ENCODE measurements at regions not wholly inside any gene's neighbourhood (a gene's known extent, or its start where the extent isn't known, plus 50 kb on each side); places are given as distances from the start of the nearest gene placed in this dataset.

DNA sequence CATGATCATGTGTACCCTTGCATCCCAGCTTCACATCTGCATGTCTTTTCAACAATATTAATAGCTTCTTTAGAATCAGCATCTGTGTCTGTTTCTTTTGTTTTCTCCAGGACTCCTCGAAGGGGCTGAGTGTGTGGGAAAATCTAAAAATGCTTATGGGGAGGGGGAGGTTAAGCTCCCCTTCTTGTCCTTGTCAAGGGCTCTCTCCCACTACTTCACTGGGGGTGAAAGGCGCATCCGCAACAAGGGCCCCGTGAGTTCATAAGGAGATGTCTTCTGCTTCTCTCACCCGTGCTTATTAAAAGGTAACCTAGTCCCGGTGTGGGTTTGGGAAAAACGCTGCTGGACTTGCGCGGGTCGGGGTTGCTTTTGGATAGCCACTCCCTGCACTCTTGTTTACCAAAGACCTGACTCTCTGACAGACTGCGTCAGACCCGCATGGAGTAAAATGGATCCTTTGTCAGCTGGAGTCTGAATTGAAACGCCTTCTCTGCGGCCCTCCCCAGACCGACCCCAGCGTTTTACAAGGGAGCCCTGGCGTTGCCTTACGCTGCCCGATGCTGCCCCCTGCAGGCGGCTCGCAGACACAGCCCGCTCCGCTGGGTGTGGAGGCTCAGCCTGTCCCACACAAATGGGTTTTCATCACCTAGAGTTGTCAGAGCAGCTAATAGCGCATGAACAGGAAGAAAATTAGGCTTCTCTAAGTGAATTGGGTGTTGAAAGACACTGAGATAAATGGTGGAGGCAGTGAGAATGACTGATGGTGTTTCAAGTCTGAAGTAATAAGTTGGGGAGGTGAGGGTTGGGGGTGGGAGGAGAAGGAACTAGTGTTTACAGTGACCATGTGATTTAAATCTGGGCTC, 53.8 kb downstream of the IER5 start:
- Histone ChIP-seq H3K4me1 (ENCODE audit: control insufficient read depth, insufficient read depth, low read length) (no peaks in the 10 kb centered on the region), H3K27ac (ENCODE audit: extremely low read depth, low read depth, low read length) (no peak overlapping the region), H3K4me3 (ENCODE audit: low read depth, low read length) (no peak overlapping the region), H3K36me3 (ENCODE audit: control insufficient read depth in 2 of 2, insufficient read depth in 1 of 2, low read length in 2 of 2) (no peaks in the 10 kb centered on the region), H3K9me3 (ENCODE audit: control insufficient read depth, insufficient read depth, low read depth, low read length) (no peaks in the 10 kb centered on the region)
- ChIA-PET POLR2A (interaction anchor here (0.6 to 12.2 kb wide), 8 partner anchors 37 to 261 kb away, joined by 3 to 163 read pairs (median 6); partner anchors contain the start of gene IER5), CTCF (interaction anchor here (0.5 to 6.4 kb wide), 46 partner anchors 10 to 626 kb away, joined by 3 to 106 read pairs (median 4); partner anchors contain the start of gene MR1)
- no peak for TF ChIP-seq ZNF37A (tag by site-specific recombination; IDR thresholded peaks at IDR 0.05)
- TF ChIP-seq, protein P1, sequence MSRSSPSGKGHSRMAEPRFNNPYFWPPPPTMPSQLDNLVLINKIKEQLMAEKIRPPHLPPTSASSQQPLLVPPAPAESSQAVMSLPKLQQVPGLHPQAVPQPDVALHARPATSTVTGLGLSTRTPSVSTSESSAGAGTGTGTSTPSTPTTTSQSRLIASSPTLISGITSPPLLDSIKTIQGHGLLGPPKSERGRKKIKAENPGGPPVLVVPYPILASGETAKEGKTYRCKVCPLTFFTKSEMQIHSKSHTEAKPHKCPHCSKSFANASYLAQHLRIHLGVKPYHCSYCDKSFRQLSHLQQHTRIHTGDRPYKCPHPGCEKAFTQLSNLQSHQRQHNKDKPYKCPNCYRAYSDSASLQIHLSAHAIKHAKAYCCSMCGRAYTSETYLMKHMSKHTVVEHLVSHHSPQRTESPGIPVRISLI (tag by site-specific recombination; IDR thresholded peaks at IDR 0.05), result no peak
- TF ChIP-seq ZNF19 (tag by site-specific recombination; IDR thresholded peaks at IDR 0.05; ENCODE audit: low read depth), result no peak
- peak; percentile 86 for TF ChIP-seq ZNF660 (tag by site-specific recombination; IDR thresholded peaks at IDR 0.05)
- TF ChIP-seq ZNF311 (tag by site-specific recombination; IDR thresholded peaks at IDR 0.05; ENCODE audit: borderline replicate concordance), result no peak
- TF ChIP-seq, protein P2, sequence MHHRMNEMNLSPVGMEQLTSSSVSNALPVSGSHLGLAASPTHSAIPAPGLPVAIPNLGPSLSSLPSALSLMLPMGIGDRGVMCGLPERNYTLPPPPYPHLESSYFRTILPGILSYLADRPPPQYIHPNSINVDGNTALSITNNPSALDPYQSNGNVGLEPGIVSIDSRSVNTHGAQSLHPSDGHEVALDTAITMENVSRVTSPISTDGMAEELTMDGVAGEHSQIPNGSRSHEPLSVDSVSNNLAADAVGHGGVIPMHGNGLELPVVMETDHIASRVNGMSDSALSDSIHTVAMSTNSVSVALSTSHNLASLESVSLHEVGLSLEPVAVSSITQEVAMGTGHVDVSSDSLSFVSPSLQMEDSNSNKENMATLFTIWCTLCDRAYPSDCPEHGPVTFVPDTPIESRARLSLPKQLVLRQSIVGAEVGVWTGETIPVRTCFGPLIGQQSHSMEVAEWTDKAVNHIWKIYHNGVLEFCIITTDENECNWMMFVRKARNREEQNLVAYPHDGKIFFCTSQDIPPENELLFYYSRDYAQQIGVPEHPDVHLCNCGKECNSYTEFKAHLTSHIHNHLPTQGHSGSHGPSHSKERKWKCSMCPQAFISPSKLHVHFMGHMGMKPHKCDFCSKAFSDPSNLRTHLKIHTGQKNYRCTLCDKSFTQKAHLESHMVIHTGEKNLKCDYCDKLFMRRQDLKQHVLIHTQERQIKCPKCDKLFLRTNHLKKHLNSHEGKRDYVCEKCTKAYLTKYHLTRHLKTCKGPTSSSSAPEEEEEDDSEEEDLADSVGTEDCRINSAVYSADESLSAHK (tag by site-specific recombination; IDR thresholded peaks at IDR 0.05), result no peak
- peak; percentile 73 for TF ChIP-seq GLIS1 (tag by site-specific recombination; IDR thresholded peaks at IDR 0.05)
- TF ChIP-seq ZNF514 (tag by site-specific recombination; IDR thresholded peaks at IDR 0.05), result no peak
- TF ChIP-seq ZNF629 (tag by site-specific recombination; IDR thresholded peaks at IDR 0.05), result peak; percentile 75
- peak; percentile 94 for TF ChIP-seq ZSCAN30 (tag by site-specific recombination; IDR thresholded peaks at IDR 0.05)
- TF ChIP-seq ZNF174 (tag by site-specific recombination; IDR thresholded peaks at IDR 0.05), result no peak
- no peak for TF ChIP-seq ZNF624 (tag by site-specific recombination; IDR thresholded peaks at IDR 0.05)
- peak; percentile 72 for TF ChIP-seq SP7 (tag by site-specific recombination; IDR thresholded peaks at IDR 0.05)
- TF ChIP-seq OSR2 (tag by site-specific recombination; IDR thresholded peaks at IDR 0.05), result no peak
- TF ChIP-seq, protein P3, sequence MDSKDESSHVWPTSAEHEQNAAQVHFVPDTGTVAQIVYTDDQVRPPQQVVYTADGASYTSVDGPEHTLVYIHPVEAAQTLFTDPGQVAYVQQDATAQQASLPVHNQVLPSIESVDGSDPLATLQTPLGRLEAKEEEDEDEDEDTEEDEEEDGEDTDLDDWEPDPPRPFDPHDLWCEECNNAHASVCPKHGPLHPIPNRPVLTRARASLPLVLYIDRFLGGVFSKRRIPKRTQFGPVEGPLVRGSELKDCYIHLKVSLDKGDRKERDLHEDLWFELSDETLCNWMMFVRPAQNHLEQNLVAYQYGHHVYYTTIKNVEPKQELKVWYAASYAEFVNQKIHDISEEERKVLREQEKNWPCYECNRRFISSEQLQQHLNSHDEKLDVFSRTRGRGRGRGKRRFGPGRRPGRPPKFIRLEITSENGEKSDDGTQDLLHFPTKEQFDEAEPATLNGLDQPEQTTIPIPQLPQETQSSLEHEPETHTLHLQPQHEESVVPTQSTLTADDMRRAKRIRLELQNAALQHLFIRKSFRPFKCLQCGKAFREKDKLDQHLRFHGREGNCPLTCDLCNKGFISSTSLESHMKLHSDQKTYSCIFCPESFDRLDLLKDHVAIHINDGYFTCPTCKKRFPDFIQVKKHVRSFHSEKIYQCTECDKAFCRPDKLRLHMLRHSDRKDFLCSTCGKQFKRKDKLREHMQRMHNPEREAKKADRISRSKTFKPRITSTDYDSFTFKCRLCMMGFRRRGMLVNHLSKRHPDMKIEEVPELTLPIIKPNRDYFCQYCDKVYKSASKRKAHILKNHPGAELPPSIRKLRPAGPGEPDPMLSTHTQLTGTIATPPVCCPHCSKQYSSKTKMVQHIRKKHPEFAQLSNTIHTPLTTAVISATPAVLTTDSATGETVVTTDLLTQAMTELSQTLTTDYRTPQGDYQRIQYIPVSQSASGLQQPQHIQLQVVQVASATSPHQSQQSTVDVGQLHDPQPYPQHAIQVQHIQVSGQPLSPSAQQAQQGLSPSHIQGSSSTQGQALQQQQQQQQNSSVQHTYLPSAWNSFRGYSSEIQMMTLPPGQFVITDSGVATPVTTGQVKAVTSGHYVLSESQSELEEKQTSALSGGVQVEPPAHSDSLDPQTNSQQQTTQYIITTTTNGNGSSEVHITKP (tag by site-specific recombination; IDR thresholded peaks at IDR 0.05), result peak; percentile 62
- TF ChIP-seq ZNF707 (tag by site-specific recombination; IDR thresholded peaks at IDR 0.05), result no peak
- no peak for TF ChIP-seq GLI2 (tag by site-specific recombination; IDR thresholded peaks at IDR 0.05; ENCODE audit: borderline replicate concordance, low read depth)
- TF ChIP-seq ZNF335 (tag by site-specific recombination; conservative IDR thresholded peaks at IDR 0.05), result no peak
- TF ChIP-seq, protein P4, sequence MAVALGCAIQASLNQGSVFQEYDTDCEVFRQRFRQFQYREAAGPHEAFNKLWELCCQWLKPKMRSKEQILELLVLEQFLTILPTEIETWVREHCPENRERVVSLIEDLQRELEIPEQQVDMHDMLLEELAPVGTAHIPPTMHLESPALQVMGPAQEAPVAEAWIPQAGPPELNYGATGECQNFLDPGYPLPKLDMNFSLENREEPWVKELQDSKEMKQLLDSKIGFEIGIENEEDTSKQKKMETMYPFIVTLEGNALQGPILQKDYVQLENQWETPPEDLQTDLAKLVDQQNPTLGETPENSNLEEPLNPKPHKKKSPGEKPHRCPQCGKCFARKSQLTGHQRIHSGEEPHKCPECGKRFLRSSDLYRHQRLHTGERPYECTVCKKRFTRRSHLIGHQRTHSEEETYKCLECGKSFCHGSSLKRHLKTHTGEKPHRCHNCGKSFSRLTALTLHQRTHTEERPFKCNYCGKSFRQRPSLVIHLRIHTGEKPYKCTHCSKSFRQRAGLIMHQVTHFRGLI (tag by site-specific recombination; IDR thresholded peaks at IDR 0.05), result no peak
- TF ChIP-seq ZNF175 (tag by site-specific recombination; IDR thresholded peaks at IDR 0.05), result no peak
- TF ChIP-seq ZNF558 (tag by site-specific recombination; IDR thresholded peaks at IDR 0.05), result no peak
- TF ChIP-seq, protein P5, sequence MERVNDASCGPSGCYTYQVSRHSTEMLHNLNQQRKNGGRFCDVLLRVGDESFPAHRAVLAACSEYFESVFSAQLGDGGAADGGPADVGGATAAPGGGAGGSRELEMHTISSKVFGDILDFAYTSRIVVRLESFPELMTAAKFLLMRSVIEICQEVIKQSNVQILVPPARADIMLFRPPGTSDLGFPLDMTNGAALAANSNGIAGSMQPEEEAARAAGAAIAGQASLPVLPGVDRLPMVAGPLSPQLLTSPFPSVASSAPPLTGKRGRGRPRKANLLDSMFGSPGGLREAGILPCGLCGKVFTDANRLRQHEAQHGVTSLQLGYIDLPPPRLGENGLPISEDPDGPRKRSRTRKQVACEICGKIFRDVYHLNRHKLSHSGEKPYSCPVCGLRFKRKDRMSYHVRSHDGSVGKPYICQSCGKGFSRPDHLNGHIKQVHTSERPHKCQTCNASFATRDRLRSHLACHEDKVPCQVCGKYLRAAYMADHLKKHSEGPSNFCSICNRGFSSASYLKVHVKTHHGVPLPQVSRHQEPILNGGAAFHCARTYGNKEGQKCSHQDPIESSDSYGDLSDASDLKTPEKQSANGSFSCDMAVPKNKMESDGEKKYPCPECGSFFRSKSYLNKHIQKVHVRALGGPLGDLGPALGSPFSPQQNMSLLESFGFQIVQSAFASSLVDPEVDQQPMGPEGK (tag by site-specific recombination; IDR thresholded peaks at IDR 0.05), result peak; percentile 88
- TF ChIP-seq ZNF48 (tag by site-specific recombination; IDR thresholded peaks at IDR 0.05), result no peak
- TF ChIP-seq ZNF830 (tag by site-specific recombination; IDR thresholded peaks at IDR 0.05; ENCODE audit: low read depth), result no peak
- no peak for TF ChIP-seq ZNF423 (tag by site-specific recombination; IDR thresholded peaks at IDR 0.05)
- TF ChIP-seq ZNF76 (tag by site-specific recombination; IDR thresholded peaks at IDR 0.05; ENCODE audit: borderline replicate concordance, low read depth), result no peak
- TF ChIP-seq HOXD13 (CRISPR knock-in tag; IDR thresholded peaks at IDR 0.05; ENCODE audit: borderline replicate concordance), result peak; percentile 81; the same call in 1 of the 2 replicates
